ENCODE measurements at regions not wholly inside any gene's neighbourhood (a gene's known extent, or its start where the extent isn't known, plus 50 kb on each side); places are given as distances from the start of the nearest gene placed in this dataset.
"Not testable (repeated sequence)": the region's sequence is repeated elsewhere in the genome, so short reads cannot be mapped to it uniquely, and the experiment has no call there.

DNA sequence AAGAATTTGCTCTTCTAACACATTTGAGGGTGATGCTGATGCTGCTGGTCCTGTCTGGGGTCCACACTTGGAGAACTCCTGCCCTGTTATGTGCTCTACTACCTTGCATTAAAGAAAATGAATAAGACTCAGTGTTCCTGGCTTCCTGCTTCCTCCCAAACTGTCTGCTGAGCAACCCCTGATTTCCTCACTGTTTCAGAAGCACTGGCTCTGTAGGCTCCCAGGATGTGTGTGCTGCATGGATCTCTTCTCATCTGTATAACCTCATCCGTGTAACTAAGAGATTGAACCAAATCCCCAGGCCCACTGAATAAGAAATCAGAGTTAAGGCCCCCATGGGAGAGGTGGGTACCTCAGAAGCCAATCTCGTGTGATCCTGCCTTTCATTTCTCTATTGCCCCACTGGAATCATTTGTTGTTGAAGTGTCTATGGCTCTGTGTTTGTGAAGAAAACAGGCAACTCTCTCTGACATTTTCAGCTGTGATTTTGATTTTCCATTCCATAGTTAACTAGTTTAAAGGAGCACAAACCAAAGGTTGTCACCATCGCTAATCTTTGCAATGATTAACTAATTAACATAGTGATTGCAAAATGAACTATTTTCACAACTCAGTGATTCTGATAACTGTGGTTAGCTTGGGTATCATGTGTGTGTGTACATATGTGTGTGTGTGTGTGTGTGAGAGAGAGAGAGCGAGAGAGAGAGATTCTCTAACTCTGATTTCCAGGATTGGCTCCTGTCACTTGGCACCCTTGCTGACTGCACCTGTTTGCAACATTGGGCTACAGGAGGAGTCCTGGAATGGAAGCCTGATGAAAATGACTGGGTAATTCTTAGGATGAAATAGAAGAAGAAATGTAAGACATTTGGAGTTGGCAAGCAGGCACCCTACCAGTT, 196.2 kb downstream of the SLC38A4 start:
- DNase-seq (ENCODE audit: extremely low read depth, low read depth, low spot score), result no peak

DNA sequence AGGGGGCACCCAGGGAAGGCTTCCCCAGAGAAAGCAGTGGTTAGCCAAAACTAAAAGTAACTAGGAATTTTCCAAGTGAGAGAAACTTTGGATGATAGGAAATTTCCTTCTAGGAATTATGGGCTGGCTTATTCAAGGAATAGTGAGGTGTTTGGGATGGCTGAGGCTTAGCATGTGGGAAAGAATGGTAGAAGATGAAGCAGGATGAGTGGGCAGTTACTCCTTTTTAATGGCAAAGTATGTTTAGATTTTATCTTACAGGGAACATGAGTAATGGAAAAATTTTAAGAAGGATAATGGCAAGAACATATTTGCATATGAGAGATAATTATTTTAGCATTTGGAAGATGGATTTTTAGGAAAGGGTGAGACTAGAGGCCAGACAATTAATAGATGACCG, 197.6 kb downstream of the SLC38A4 start:
- DNase-seq (ENCODE audit: extremely low read depth, low read depth, low spot score), result no peak

DNA sequence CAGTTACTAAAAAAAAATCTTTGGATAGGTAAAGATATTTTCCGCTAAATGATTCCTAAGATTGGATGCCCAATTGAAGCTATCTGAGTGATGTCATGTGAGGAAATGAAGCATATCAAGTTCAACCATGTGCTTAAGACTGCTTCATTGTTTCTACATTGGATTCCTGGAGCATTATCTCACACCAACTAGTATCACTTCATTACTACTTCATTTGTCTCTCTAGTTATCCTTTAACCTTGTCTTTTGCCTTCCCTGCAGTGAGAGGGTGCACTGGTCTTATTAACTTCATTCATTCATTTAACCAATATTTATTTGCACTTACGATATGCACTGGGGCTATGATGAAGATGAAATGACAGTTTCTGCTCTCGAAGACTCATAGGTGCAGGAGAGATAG, 198.1 kb downstream of the SLC38A4 start:
- no peak for DNase-seq (ENCODE audit: extremely low read depth, low read depth, low spot score)

DNA sequence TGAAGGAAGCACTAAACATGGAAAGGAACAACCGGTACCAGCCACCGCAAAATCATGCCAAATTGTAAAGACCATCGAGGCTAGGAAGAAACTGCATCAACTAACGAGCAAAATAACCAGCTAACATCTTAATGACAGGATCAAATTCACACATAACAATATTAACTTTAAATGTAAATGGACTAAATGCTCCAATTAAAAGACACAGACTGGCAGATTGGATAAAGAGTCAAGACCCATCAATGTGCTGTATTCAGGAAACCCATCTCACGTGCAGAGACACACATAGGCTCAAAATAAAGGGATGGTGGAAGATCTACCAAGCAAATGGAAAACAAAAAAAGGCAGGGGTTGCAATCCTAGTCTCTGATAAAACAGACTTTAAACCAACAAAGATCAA, 206.3 kb downstream of the SLC38A4 start:
- not testable (repeated sequence) for DNase-seq (ENCODE audit: extremely low read depth, low read depth, low spot score)

DNA sequence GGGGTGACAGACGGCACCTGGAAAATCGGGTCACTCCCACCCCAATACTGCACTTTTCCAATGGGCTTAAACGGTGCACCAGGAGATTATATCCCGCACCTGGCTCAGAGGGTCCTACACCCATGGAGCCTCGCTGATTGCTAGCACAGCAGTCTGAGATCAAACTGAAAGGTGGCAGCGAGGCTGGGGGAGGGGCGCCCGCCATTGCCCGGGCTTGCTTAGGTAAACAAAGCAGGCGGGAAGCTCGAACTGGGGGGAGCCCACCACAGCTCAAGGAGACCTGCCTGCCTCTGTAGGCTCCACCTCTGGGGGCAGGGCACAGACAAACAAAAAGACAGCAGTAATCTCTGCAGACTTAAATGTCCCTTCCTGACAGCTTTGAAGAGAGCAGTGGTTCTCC, 208.1 kb downstream of the SLC38A4 start:
- DNase-seq (ENCODE audit: extremely low read depth, low read depth, low spot score), result not testable (repeated sequence)

DNA sequence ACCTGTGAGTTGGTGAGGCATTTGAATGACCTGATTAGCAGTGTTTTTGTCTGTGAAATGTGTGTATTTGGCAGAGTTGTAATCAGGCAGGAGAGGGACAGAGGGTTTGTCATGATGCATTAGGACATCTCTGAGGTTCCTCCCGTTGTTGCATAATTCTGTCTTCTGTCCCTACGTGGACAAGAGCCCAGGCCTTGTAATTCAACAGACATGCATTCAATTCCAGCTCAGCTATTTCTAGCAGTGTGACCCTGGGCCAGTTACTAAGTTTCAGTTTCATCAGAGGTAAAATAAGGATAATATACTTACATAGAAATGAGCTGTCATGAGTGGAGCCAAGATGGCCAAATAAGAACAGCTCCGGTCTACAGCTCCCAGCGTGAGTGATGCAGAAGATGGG, 208.6 kb downstream of the SLC38A4 start:
- DNase-seq (ENCODE audit: extremely low read depth, low read depth, low spot score), result no peak

DNA sequence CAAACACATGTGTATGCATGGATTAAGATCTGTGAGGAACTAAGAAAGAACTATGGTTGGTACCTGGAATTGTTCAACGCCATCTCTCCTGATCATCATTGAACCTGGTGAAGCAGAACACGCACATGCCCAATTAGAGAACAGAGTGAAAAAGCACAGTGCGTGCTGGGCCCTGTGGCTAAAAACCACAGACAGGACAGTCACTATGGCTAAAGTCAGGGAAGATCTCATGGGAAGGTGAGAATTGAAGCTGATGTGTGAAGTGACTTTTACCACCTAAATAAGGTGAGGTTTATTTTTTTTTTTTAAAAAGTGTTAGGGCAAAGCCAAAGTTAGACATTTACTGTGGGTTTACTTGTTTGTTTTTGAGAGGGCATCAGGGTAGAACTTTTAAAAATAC, 215.0 kb downstream of the SLC38A4 start:
- DNase-seq (ENCODE audit: extremely low read depth, low read depth, low spot score), result no peak

DNA sequence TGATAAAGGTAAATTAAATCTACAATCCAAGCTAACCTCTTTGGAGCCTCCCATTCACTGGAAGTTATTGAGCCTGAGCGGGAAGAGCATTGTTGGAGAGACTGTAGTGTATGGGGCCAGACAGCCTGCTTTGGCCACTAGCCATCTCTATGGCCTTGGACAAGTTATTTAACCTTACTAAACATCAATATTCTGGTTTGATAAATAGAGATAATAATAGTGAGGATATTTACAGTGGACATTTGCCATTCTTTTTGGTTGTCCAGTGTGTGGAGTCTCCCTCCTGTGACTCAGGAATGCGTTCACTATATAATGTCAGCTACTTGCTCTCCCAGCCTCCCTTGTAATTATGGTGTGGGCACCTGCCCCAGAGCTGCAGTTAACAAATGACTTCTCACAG, 216.1 kb downstream of the SLC38A4 start:
- DNase-seq (ENCODE audit: extremely low read depth, low read depth, low spot score), result no peak

DNA sequence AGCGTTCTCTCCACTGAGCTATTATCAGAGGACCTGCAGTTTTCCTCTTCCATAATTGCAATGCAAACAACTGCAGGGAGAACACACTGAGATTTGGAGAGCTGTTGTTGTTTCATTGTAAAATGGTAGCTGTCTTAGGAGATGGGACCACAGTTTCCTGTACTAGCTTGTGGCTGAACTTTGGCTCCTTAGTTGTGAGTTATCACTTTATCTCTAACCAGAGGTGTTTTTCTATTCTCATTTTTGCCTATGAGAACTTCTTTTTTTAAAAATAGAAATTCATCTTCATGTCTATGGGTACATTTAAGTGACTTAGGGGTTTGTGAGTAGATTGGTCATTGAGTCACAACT, 216.5 kb downstream of the SLC38A4 start:
- DNase-seq (ENCODE audit: extremely low read depth, low read depth, low spot score), result no peak

DNA sequence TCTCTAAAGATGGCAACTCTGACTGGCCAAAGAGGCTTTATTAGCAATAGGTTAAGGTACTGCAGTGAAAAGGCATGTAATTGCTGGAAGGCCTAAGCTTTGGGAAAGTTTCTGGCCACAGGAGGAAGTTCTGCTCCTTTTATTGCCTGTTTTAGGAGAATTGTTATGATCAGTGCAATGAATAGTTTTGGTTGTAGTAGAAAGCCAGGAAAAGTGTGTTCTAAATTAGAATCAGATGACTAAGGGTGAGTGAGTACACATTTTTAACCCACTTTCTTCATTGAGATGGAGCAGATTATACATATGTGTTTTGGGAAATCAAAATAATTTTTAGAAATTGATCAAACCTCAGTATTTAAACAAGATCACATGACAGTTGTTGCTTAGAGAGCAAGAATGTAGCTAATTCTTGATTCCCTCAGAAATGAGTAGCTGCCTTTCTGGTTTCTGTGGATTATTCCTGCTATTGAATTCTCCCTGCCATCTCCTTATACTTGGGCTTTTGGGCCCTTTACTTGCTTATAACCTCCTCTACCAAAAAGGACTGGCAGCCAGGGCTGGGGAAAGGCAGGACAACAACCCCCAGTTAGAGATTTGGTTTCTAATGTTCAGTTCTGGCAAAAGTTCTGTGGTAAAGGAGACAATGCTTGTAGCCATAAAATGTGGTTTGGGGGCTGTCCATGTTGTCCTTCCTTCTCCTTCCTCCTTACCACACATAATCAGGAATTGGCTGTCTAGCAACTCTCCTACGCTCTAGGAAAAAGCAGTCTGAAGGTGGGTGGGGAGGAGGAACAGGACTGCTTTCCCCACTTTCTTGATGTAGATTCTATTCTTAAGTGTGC, 217.1 kb downstream of the SLC38A4 start:
- DNase-seq (ENCODE audit: extremely low read depth, low read depth, low spot score), result no peak

DNA sequence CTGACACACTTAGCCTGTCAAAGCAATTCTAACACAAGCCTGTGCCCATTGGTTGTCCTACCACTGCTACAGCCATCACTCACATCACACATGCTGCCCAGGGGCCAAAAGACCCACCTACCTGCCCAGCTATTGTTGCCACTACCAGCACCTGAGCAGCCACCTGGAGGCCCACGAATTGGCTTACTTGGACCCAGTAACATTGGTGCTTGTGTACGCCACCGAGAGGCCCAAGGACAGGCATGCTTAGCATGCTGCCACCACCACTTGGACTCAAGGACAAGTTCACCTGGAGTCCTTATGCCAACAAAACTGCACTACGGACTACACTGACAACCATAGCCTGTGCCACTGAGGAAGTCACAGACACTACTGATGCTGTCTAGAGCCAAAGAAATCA, 221.1 kb downstream of the SLC38A4 start:
- no peak for DNase-seq (ENCODE audit: extremely low read depth, low read depth, low spot score)

DNA sequence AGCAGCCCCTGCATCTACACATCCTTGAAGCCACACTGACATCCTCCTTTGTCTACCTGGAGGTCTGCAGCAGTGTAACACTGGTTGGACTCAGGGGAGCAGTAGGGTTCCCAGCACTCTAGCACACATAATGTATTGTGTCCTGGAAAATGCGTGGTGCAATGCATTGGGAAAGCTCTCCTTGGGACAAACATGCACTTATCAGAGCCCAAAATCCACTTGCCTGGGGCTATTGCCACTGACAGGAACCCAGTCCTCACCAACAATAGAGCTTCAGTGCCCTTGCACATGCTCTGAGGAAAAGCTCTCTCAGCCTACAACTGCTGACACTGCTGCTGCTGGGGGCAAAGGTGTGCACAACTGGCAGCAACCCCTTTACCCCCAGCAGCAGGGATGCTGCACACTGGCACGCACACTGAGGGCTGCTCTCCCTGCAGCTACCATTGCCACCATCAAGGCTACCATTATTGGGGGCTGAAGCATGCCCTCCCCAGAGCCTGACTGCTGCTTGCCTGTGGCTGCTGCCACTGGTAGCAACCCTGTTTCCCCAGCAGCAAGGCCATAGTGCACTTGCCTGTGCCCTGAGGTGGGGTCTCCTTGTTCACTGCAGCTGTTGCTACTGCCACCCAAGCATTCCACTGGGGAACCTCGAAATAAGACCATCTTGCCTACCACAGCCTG, 221.9 kb downstream of the SLC38A4 start:
- DNase-seq (ENCODE audit: extremely low read depth, low read depth, low spot score), result no peak

DNA sequence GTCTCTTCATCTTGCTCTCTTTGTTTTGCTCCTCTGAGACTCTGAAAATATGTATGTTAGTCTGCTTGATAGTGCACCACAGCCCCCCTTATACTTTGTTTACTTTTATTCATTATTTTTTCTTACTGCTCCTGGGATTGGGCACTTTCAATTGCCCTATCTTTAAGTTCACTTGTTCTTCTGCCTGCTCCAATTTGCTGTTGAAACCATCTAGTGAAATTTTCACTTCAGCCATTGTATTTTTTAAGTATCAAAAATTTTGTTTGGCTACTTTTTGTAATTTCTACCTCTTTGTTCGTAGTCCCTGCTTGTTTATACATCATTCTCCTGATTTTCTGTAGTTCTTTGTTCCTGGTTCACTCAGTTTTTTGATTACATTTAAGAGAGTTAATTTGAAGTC, 223.3 kb downstream of the SLC38A4 start:
- no peak for DNase-seq (ENCODE audit: extremely low read depth, low read depth, low spot score)

DNA sequence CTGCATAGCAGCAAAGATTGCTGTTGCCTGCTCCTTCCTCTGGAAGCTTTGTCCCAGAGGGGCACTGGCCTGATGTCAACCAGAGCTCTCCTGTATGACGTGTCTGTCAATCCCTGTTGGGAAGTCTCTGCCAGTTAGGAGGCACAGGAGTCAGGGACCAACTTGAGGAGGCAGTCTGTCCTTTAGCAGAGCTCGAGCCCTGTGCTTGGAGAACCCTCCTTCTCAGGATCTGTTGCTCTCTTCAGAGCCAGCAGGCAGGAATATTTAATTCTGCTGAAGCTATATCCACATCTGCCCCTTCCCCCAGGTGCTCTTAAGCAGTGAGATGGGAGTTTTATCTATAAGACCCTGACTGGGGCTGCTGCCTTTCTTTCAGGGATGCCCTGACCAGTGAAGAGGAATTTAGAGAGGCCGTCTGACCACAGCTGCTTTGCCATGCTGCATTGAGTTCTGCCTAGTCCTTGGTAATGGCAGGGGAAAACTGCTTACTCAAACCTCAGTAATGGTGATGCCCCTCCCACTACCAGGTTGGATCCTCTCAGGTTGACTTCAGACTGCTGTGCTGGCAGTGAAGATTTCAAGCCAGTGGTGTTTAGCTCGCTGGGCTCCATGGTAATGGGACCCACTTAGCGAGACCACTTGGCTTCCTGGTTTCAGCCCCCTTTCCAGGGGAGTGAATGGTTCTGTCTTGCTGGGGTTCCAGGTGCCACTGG, 218.6 kb upstream of the SLC38A2 start:
- no peak for DNase-seq (ENCODE audit: extremely low read depth, low read depth, low spot score)

DNA sequence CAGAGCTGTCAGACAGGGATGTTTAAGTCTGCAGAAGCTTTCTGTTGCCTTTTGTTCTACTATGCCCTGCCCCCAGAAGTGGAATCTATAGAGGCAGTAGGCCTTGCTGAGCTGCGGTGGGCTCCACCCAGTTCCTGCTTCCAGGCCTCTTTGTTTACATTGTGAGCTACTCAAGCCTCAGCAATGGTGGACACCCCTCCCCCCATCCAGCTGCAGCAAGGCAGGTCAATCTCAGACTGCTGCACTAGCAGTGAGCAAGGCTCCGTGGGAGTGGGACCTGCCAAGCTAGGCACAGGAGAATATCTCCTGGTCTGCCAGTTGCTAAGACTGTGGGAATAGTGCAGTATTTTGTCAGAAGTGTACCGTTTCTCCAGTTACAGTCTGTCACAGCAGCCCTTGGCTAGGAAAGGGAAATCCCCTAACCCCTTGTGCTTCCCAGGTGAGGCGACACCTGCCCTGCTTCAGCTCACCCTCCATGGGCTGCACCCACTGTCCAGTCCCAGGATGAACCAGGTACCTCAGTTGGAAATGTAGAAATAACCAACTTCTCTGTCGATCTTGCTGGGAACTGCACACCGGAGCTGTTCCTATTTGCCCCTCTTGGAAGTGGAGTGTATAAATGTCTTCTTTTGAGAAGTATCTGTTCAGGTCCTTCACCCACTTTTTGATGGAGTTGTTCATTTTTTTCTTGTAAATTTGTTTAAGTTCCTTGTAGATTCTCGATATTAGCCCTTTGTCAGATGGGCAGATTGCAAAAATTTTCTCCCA, 213.5 kb upstream of the SLC38A2 start:
- peak; percentile 37 for DNase-seq (ENCODE audit: extremely low read depth, low read depth, low spot score)

DNA sequence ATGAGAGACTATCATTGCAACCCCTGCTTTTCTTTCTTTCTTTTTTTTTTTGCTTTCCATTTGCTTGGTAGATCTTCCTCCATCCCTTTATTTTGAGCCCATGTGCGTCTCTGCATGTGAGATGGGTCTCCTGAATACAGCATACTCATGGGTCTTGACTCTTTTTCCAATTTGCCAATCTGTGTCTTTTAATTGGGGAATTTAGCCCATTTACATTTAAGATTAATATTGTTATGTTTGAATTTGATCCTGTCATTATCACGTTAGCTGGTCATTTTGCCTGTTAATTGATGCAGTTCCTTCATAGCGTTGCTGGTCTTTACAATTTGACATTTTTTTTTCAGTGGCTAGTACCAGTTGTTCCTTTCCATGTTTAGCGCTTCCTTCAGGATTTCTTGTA, 211.5 kb upstream of the SLC38A2 start:
- not testable (repeated sequence) for DNase-seq (ENCODE audit: extremely low read depth, low read depth, low spot score)

DNA sequence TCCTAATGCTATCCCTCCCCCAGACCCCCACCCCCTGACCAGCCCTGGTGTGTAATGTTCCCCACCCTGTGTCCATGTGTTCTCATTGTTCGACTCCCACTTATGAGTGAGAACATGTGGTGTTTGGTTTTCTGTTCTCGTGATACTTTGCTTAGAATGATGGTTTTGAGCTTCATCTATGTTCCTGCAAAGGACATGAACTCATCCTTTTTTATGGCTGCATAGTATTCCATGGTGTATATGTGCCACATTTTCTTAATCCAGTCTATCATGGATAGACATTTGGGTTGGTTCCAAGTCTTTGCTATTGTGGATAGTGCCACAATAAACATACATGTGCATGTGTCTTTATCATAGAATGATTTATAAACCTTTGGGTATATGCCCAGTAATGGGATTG, 209.4 kb upstream of the SLC38A2 start:
- not testable (repeated sequence) for DNase-seq (ENCODE audit: extremely low read depth, low read depth, low spot score)

DNA sequence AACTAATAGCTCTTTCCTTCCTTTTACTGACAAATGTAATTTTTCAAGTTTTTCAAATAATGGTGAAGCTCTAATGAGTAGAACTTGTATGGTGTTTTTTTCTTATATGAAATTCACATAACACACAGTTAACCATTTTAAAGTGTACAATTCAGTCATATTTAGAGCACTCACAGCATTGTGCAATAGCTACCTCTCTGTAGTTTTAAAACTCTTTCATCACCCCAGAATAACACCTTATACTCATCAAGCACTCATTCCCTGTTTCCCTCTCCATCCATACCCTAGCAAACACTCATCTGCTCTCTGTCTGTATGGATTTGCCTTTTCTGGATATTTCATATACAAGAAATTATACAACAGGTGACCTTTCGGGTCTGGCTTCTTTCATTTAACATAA, 207.9 kb upstream of the SLC38A2 start:
- no peak for DNase-seq (ENCODE audit: extremely low read depth, low read depth, low spot score)

DNA sequence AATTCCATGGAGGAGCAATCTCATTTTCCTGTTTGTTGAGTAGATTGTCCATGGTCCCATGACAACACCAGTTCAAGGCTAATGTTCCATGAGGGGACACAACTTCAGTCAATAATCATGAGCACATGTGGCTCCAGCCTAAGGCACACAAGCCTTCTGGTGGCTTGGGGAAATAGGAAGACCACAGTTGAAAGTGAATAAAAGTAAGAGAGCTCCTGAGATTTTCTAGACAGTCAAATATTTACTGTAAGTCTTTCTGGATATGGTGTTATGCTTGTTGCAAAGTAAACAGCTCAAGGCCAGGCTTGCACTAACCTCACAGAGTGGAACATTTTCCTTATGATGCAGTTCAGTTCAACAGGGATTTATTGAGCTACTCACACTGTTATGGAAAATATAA, 206.9 kb upstream of the SLC38A2 start:
- DNase-seq (ENCODE audit: extremely low read depth, low read depth, low spot score), result no peak

All from glomerular endothelial cell (primary cell).